ENCODE measurements at regions not wholly inside any gene's neighbourhood (a gene's known extent, or its start where the extent isn't known, plus 50 kb on each side); places are given as distances from the start of the nearest gene placed in this dataset.
"Not testable (repeated sequence)": the region's sequence is repeated elsewhere in the genome, so short reads cannot be mapped to it uniquely, and the experiment has no call there.

DNA sequence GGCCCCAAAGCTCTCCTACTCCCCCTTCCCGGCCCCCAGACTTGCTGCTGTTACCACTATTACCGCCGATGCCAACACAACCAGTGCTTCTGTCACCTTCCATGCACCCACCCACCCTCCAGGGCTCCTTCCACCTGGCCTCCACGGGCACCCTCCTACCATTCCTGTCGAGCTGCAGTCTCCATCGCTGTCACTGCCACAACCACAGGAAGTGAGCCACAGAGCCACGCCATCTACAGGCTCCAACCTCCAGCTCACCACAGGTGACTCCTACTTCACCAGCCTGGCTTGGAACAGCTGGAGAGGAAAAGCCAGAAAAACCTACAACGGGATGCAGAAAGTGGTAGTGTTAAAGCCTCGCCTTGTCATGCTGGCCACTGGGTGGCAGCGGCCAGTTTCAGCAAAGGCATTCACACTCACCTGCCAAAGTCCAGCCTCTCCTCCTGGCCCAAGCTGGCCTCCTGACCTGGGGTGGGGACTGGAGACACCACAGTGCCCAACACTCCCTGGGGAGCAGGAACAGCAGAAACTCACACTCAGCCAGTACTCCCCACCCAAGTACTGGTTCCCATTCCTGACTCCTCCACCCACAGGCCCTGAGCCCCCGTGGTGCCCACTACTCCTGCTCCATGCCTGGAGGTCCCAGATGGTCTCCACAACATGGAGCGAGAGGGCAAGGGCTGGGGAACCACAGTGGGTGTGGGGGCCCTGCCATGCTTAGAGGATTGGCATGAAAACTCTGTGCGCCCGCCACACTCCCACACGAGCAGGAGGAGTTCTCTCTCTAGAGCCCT lies 66.5 kb upstream of the THOC3 start:
- TF ChIP-seq CTCF (IDR thresholded peaks at IDR 0.05; ENCODE audit: low read depth, low read length); EZH2phosphoT487 (IDR thresholded peaks at IDR 0.05; ENCODE audit: low read depth): not testable (repeated sequence)

Measured in OCI-LY3 (cell line).